PC-3 (cell line): ENCODE measurements at regions not wholly inside any gene's neighbourhood (a gene's known extent, or its start where the extent isn't known, plus 50 kb on each side); places are given as distances from the start of the nearest gene placed in this dataset.

Experiments used
- ATAC-seq: fragments of 200-7000 bp; cut with Tn5 transposase; 2 replicates; pipeline ENCODE4 v1.9.1; 2020; ENCODE audit warnings: mild to moderate bottlenecking, moderate library complexity
- BruUV-seq: library from RNA; stranded (reverse); fragments of 400-500 nt; replicated peaks from 2 replicates; lab custom pipeline; 2021; lab: Mats Ljungman, UMichigan
- CTCF ChIA-PET: fragments of 300-600 bp; sonication (Branson Sonifier 250); formaldehyde crosslinking; loops from one replicate; lab custom pipeline; 2022; ENCODE audit warnings: antibody characterized with exemption; lab: Charles Lee
- POLR2A ChIA-PET: fragments of 300-600 bp; sonication (Branson Sonifier 250); formaldehyde crosslinking; loops from one replicate; lab custom pipeline; 2022; ENCODE audit warnings: antibody characterized with exemption; ENCODE audit not compliant: unreplicated experiment; lab: Charles Lee
- DNase-seq: peaks from one replicate; pipeline ENCODE4 v3.0.0-alpha.2; 2015
- H2AFZ ChIP-seq: fragments of 300-600 bp; sonication (generic); 2 replicates; pipeline ENCODE4 v1.6.0; 2016; ENCODE audit warnings: antibody characterized with exemption, low read length
- H3F3A ChIP-seq: fragments of 300-600 bp; sonication (generic); one replicate; pipeline ENCODE4 v1.6.0; 2017; ENCODE audit warnings: antibody characterized with exemption, low read length, control low read depth, mild to moderate bottlenecking; ENCODE audit not compliant: unreplicated experiment
- H3K27ac ChIP-seq: fragments of 300-600 bp; sonication (generic); 2 replicates; pipeline ENCODE4 v1.5.1; 2016; ENCODE audit warnings: mild to moderate bottlenecking, low read length
- H3K27me3 ChIP-seq: fragments of 300-600 bp; sonication (generic); 2 replicates; pipeline ENCODE4 v1.6.1; 2016; ENCODE audit warnings: low read length, mixed read lengths
- H3K36me3 ChIP-seq: fragments of 300-600 bp; sonication (generic); 2 replicates; pipeline ENCODE4 v1.6.1; 2016; ENCODE audit warnings: low read depth, mixed run types, low read length, mixed read lengths
- H3K4me1 ChIP-seq: fragments of 300-600 bp; sonication (generic); 2 replicates; pipeline ENCODE4 v1.5.1; 2016; ENCODE audit warnings: low read length; ENCODE audit not compliant: insufficient read depth
- H3K4me2 ChIP-seq: fragments of 300-600 bp; sonication (generic); 2 replicates; pipeline ENCODE4 v1.6.0; 2016; ENCODE audit warnings: low read length
- H3K4me3 ChIP-seq: fragments of 300-600 bp; sonication (generic); 2 replicates; pipeline ENCODE4 v1.5.1; 2016; ENCODE audit warnings: mild to moderate bottlenecking, low read length, mixed read lengths
- H3K79me2 ChIP-seq: fragments of 300-600 bp; sonication (generic); 2 replicates; pipeline ENCODE4 v1.6.1; 2017; ENCODE audit warnings: low read length, mixed read lengths
- H3K9ac ChIP-seq: fragments of 300-600 bp; sonication (generic); 2 replicates; pipeline ENCODE4 v1.6.0; 2016; ENCODE audit warnings: mild to moderate bottlenecking, low read length
- H3K9me2 ChIP-seq: fragments of 300-600 bp; sonication (generic); replicated peaks from 2 replicates; pipeline ENCODE4 v1.6.1; 2016; ENCODE audit warnings: mixed run types, low read length, mixed read lengths
- H3K9me3 ChIP-seq: fragments of 300-600 bp; sonication (generic); 2 replicates; pipeline ENCODE4 v1.6.1; 2016; ENCODE audit warnings: low read length, mixed read lengths
- H4K20me1 ChIP-seq: fragments of 300-600 bp; sonication (generic); 2 replicates; pipeline ENCODE4 v1.6.1; 2016; ENCODE audit warnings: low read length, mixed read lengths
- EZH2 ChIP-seq: fragments of 300-600 bp; sonication (generic); IDR thresholded peaks from one replicate; pipeline ENCODE4 v1.6.1; 2017; ENCODE audit warnings: antibody characterized with exemption, mild to moderate bottlenecking, low read length; ENCODE audit not compliant: unreplicated experiment
- EZH2phosphoT487 ChIP-seq: fragments of 300-600 bp; sonication (generic); IDR thresholded peaks from 2 replicates; pipeline ENCODE4 v1.6.1; 2018; ENCODE audit warnings: mild to moderate bottlenecking, antibody characterized with exemption, low read length, borderline replicate concordance
- intact Hi-C: fragments of 100-400 bp; cut with micrococcal nuclease; formaldehyde crosslinking; loops from 2 replicates; pipeline ENCODE4 v1.9.0; 2023
- TF ChIP-seq, protein P1 (sequence below): fragments of 300-600 bp; sonication (generic); conservative IDR thresholded peaks from 2 replicates; pipeline ENCODE4 v1.5.1; 2017; ENCODE audit warnings: antibody characterized with exemption, low read depth, mild to moderate bottlenecking, low read length

DNA sequence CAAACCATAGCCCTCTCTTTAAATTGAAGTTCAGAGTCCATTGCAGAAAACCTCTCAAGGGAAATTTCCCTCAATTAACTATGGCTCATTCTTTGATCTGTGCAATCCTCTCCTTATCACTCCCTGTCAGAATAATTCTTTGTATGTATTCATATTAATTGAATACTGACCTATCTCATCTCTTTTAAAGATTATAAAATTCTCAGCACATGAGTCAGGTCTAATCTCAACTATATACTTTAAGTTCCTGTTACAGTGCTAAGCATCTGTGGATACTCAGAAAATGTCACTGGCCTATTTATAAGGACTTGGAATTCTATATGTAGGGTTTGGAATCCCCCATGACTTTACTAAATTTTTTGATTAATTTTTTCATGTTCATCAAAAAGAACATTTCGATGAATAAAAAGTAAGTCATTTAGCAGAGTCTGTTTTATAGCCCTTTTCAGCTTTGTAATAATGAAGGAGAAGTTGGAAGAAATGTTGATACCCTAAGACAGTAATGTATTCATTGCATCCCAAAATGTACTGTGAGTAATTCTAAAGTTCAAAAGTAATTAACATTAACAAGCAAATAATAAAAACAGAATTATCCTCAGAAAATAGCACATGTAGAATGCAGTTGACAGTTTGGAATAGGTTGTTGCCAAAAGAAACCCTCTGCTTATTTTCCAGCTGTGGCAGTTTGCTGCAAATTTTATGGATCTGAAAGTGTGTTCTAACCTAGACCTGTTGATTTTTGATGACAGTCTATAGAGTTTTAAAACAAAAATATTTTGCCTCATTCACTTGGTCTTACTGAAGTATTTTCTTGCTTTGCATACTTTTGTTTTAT lies 503.4 kb upstream of the CBLB start:
- intact Hi-C loops: no loop called here
- H3K27me3 ChIP-seq: no peaks in the 10 kb centered on the region
- H3K36me3 ChIP-seq: no peaks in the 10 kb centered on the region
- H3K4me1 ChIP-seq: no peaks in the 10 kb centered on the region
- H3K9ac ChIP-seq: no peak overlapping the region
- no TSS peak for BruUV-seq
- no peaks in the 10 kb centered on the region for H3K79me2 ChIP-seq
- no peaks in the 10 kb centered on the region for H3K9me2 ChIP-seq
- no peak overlapping the region for H3K4me3 ChIP-seq
- H3K9me3 ChIP-seq: no peaks in the 10 kb centered on the region
- no peak overlapping the region for H3K4me2 ChIP-seq
- TF ChIP-seq, protein P1, sequence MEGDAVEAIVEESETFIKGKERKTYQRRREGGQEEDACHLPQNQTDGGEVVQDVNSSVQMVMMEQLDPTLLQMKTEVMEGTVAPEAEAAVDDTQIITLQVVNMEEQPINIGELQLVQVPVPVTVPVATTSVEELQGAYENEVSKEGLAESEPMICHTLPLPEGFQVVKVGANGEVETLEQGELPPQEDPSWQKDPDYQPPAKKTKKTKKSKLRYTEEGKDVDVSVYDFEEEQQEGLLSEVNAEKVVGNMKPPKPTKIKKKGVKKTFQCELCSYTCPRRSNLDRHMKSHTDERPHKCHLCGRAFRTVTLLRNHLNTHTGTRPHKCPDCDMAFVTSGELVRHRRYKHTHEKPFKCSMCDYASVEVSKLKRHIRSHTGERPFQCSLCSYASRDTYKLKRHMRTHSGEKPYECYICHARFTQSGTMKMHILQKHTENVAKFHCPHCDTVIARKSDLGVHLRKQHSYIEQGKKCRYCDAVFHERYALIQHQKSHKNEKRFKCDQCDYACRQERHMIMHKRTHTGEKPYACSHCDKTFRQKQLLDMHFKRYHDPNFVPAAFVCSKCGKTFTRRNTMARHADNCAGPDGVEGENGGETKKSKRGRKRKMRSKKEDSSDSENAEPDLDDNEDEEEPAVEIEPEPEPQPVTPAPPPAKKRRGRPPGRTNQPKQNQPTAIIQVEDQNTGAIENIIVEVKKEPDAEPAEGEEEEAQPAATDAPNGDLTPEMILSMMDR: no peak
- TF ChIP-seq EZH2 (no peak), EZH2phosphoT487 (no peak)
- DNase-seq: no peak
- H2AFZ ChIP-seq: no peak overlapping the region
- ChIA-PET CTCF (no interaction called here), POLR2A (no interaction called here)
- no peak for ATAC-seq
- no peaks in the 10 kb centered on the region for H3F3A ChIP-seq
- no peak overlapping the region for H3K27ac ChIP-seq
- H4K20me1 ChIP-seq: no peaks in the 10 kb centered on the region

DNA sequence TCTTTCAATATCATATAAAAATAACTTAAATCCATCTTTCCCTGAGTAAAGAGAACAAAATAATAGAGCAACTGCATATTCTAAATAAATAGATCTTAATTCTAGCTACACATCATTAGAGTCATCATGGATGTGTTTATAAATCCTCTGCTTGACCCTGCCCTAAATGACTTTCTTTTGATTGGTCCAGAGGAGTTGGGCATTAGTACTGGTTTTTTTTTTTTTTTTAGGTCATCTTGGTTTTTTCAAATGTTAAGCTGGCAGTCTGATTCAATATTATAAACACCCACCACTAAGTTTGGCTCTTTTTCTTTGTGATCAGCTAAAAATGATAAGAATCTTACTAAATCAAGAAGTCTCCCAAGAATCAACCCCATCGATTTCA lies 504.0 kb upstream of the CBLB start:
- Histone ChIP-seq H3K36me3 (no peaks in the 10 kb centered on the region), H3K9ac (no peak overlapping the region), H3K4me2 (no peak overlapping the region), H2AFZ (no peak overlapping the region), H3K27ac (no peak overlapping the region), H4K20me1 (no peaks in the 10 kb centered on the region), H3K4me3 (no peak overlapping the region), H3K9me3 (no peaks in the 10 kb centered on the region), H3K4me1 (no peaks in the 10 kb centered on the region), H3K27me3 (no peaks in the 10 kb centered on the region), H3F3A (no peaks in the 10 kb centered on the region), H3K9me2 (no peaks in the 10 kb centered on the region), H3K79me2 (no peaks in the 10 kb centered on the region)
- ATAC-seq (no peak), DNase-seq (no peak)
- TF ChIP-seq EZH2 (no peak), EZH2phosphoT487 (no peak)
- TF ChIP-seq, protein P1: no peak
- ChIA-PET CTCF (no interaction called here), POLR2A (interaction anchor here (0.7 kb wide), 1 partner anchor 18 kb away, joined by 7 read pairs; no protein-coding TSS in a partner anchor)
- BruUV-seq: no TSS peak
- intact Hi-C loops: no loop called here

DNA sequence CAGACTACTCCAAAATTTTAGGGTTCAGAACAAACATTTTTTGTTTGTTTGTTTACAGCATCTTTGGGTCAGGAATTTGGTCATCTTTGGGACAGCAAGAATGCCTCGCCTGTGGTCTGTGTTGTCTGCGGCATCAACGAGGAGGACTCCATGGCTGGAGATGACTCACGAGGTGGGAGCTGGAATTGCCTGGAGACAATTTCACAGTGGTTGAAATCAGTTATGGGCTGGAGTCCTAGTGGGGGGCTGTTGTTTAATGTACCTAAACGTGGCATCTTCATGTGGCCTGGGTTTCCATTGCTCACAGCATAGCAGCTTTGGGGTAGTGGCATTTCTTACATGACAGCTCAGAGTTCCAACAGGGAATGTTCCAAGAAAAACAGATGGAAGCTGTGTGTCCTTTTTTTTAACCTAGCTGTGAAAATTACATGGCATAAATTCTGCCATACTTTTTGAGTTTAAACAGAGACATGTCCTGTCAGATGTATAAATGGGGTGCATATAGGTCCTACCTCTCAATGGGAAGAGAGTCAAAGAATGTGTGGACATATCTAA lies 507.3 kb upstream of the CBLB start:
- Histone ChIP-seq H3K9ac (no peak overlapping the region), H3F3A (no peaks in the 10 kb centered on the region), H3K27me3 (no peaks in the 10 kb centered on the region), H3K4me2 (no peak overlapping the region), H3K4me1 (no peaks in the 10 kb centered on the region), H2AFZ (no peak overlapping the region), H4K20me1 (no peaks in the 10 kb centered on the region), H3K27ac (no peak overlapping the region), H3K4me3 (no peak overlapping the region), H3K79me2 (no peaks in the 10 kb centered on the region), H3K9me2 (no peaks in the 10 kb centered on the region), H3K36me3 (no peaks in the 10 kb centered on the region), H3K9me3 (no peaks in the 10 kb centered on the region)
- intact Hi-C loops: no loop called here
- ATAC-seq (no peak), DNase-seq (no peak)
- ChIA-PET CTCF (no interaction called here), POLR2A (interaction anchor here (0.6 kb wide), 1 partner anchor 236 kb away, joined by 3 read pairs; no protein-coding TSS in a partner anchor)
- no TSS peak for BruUV-seq
- TF ChIP-seq, protein P1: no peak
- TF ChIP-seq EZH2 (no peak), EZH2phosphoT487 (no peak)
